ENCODE measurements at regions not wholly inside any gene's neighbourhood (a gene's known extent, or its start where the extent isn't known, plus 50 kb on each side); places are given as distances from the start of the nearest gene placed in this dataset.
A peak's percentile ranks its signal among the peaks of the same experiment; 100 is the strongest.

GRCh38 chr13:80584785-80585184, 243.9 kb upstream of the SPRY2 start:
- no peak overlapping the region for H3K4me3 ChIP-seq (ENCODE audit: low read length)
- no peak for DNase-seq (ENCODE audit: low read depth)
- no peak for TF ChIP-seq CTCF (conservative IDR thresholded peaks at IDR 0.05; ENCODE audit: low read depth, low read length)

GRCh38 chr13:80584306-80584705, 243.4 kb upstream of the SPRY2 start:
- no peak for DNase-seq (ENCODE audit: low read depth)
- no peak overlapping the region for H3K4me3 ChIP-seq (ENCODE audit: low read length)
- no peak for TF ChIP-seq CTCF (conservative IDR thresholded peaks at IDR 0.05; ENCODE audit: low read depth, low read length)

- no peak for TF ChIP-seq CTCF (conservative IDR thresholded peaks at IDR 0.05; ENCODE audit: low read depth, low read length)
- peak; percentile 24 for DNase-seq (ENCODE audit: low read depth)
- H3K4me3 ChIP-seq (ENCODE audit: low read length): no peak overlapping the region
Observed at GRCh38 chr13:80577926-80578670, 237.2 kb upstream of the SPRY2 start.

- DNase-seq (ENCODE audit: low read depth): no peak
- no peak overlapping the region for H3K4me3 ChIP-seq (ENCODE audit: low read length)
- no peak for TF ChIP-seq CTCF (conservative IDR thresholded peaks at IDR 0.05; ENCODE audit: low read depth, low read length)
Observed at GRCh38 chr13:80577285-80577684, 236.4 kb upstream of the SPRY2 start.

GRCh38 chr13:80574113-80574850, 233.4 kb upstream of the SPRY2 start:
- H3K4me3 ChIP-seq (ENCODE audit: low read length): no peak overlapping the region
- DNase-seq (ENCODE audit: low read depth): no peak
- no peak for TF ChIP-seq CTCF (conservative IDR thresholded peaks at IDR 0.05; ENCODE audit: low read depth, low read length)

- no peak for TF ChIP-seq CTCF (conservative IDR thresholded peaks at IDR 0.05; ENCODE audit: low read depth, low read length)
Observed at GRCh38 chr13:80572923-80573316, 232.0 kb upstream of the SPRY2 start.

More at GRCh38 chr13:80572923-80573316, 232.0 kb upstream of the SPRY2 start:
- no peak for DNase-seq (ENCODE audit: low read depth)
- no peak overlapping the region for H3K4me3 ChIP-seq (ENCODE audit: low read length)
